ENCODE measurements at regions not wholly inside any gene's neighbourhood (a gene's known extent, or its start where the extent isn't known, plus 50 kb on each side); places are given as distances from the start of the nearest gene placed in this dataset.

- no peak for DNase-seq (ENCODE audit: low spot score)
These were observed 268.7 kb downstream of the ALG10 start for GRCh38 chr12:34291001-34291400.

- DNase-seq (ENCODE audit: low spot score) = no peak
These were observed 269.2 kb downstream of the ALG10 start for GRCh38 chr12:34291426-34291901.

- no peak for DNase-seq (ENCODE audit: low spot score)
These were observed 270.7 kb downstream of the ALG10 start for GRCh38 chr12:34292736-34293625.

DNA sequence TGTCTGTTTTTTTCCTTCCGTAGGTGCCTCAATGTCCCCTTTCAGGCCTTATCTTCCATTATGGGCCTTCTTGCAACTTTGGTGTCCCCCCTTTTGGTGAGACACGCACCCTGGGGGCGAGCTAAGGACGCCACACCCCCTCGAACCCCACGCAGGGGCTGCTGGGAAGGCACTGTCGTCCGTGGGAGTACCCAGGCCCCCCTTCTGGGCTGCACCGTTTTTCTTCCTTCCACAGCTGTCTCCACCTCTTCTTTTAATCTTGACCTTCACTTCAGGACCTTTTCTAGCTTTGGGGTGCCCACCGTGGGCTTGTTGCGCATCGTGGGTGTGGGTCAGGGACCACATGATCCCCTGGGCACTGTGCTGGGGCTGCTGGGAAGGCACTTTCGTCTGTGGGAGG lies 271.8 kb downstream of the ALG10 start:
- no peak for DNase-seq (ENCODE audit: low spot score)

DNA sequence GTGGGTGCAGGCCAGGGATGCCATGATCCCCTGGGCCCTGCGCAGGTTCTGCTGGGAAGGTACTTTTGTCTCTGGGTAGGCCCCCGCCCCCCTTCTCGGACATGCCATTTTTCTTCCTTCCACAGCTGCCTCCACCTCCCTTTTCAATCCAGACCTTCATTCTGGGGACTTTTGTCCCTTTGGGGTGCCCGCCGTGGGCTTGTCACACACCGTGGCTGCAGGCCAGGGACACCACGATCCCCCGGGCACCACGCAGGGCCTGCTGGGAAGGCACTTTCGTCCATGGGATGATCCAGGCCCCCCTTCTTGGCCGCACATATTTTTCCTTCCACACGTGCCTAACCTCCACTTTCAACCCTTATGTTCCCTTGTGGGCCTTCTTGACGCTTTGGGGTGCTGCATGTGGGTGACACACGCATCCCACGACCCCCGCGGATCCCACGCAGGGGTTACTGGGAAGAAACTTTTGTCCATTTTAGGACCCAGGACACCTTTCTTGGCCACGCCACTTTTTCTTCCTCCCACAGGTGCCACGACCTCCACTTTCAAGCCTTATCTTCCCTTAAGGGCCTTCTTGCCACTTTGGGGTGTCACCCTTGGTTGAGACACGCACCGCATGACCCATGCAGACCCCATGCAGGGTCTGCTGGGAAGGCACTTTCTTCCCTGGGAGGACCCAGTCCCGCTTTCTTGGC lies 272.5 kb downstream of the ALG10 start:
- DNase-seq (ENCODE audit: low spot score) = no peak

DNA sequence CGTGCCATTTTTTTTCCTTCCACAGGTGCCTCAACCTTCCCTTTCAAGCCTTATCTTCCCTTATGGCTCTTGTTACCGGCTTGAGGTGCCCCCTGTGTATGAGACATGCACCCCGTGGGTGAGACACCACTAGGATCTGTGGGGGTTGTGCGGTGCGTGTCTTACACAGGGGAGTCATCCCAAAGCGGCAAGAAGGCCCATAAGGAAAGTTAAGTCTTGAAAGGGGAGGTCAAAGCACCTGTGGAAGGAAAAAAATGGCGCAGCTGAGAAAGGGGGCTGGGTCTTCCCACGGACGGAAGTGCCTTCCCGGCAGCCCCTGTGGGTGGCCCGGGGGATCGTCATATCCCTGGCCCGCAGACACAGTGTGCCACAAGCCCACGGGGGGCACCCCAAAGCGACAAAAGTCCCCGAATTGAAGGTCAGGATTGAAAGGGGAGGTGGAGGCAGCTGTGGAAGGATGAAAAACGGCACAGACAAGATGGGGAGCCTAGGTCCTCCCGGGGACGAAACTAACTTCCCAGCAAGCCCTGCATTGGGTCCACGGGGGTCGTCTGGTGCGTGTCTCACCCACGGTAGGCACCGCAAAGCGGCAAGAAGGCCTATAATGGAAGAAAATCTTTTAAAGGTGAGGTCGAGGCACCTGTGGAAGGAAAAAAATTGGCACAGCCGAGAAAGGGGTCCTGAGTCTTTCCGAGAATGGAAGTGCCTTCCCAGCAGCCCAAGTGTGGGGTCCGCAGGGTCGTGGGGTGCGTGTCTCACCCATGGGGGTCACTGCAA lies 273.3 kb downstream of the ALG10 start:
- DNase-seq (ENCODE audit: low spot score) = no peak

DNA sequence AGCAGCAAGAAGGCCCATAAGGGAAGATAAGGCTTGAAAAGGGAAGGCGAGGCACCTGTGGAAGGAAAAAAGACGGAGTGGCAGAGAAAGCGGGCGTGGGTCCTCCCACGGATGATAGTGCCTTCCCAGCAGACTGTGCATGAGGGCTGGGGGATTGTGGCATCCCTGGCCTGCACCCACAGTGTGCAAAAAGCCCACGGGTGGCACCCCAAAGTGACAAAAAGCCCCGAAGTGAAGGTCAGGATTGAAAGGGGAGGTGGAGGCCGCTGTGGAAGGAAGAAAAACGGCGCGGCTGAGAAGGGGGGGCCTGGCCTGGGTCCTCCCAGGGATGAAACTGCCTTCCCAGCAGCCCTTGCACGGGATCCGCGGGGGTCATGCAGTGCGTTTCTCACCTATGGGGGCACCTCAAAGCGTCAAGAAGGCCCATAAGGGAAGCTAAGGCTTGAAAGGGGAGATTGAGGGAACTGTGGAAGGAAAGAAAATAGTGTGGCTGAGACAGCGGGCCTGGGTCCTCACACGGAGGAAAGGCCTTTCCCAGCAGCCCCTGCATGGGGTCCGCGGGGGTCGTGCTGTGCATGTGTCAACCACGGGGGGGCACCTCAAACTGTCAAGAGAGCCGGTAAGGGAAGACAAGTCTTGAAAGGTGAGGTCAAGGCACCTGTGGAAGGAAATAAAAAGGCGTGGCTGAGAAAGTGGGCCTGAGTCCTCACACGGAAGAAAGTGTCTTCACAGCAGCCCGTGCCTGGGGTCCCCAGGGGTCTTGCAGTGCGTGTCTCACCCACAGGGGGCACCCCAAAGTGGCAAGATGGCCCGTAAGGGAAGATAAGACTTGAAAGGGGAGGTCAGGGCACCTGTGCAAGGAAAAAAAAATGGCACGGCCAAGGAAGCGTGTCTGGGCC lies 274.1 kb downstream of the ALG10 start:
- DNase-seq (ENCODE audit: low spot score) = no peak

- DNase-seq (ENCODE audit: low spot score) = no peak
These were observed 275.0 kb downstream of the ALG10 start for GRCh38 chr12:34297126-34297789.

DNA sequence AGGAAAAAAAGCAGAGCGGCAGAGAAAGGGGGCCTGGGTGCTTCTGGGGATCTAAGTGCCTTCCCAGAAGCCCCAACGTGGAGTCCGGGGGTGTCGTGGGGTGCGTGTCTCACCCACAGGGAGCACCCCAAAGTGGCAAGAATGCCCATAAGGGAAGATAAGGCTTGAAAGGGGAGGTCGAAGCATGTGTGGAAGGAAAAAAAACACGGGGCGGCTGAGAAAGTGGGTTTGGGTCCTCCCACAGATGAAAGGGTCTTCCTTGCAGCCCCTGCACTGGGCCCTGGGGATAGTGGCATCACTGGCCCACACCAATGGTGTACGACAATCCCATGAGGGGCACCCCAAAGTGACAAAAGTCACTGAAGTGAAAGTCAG lies 275.5 kb downstream of the ALG10 start:
- no peak for DNase-seq (ENCODE audit: low spot score)

DNA sequence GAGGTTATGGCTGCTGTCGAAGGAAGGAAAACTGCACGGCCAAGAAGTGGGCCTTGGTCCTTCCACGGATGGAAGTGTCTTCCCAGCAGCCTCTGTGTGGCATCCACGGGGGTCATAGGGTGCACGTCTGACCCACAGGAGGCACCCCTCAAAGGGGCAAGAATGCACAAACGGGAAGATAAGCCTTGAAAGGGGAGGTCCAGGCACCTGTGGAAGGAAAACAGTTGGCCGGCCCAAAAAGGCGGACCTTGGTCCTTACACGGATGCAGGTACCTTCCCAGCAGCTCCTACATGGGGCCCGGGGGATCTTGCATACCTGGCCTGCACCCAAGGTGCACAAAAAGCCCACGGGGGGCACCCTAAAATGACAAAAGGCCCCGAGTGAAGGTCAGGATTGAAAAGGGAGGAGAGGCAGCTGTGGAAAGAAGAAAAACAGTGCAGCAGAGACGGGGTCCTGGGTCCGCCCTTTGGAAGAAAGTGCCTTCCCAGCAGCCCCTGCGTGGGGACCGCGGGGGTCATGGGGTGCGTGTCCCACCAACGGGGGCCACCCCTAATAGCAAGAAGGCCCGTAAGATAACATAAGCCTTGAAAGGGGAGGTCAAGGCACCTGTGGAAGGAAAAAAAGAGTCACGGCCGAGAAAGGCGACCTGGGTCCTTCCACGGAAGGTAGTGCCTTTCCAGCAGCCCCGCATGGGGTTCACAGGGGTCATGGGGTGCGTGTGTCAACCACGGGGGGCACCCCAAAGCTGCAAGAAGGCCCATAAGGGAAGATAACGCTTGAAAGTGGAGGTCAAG lies 276.1 kb downstream of the ALG10 start:
- DNase-seq (ENCODE audit: low spot score) = no peak

DNA sequence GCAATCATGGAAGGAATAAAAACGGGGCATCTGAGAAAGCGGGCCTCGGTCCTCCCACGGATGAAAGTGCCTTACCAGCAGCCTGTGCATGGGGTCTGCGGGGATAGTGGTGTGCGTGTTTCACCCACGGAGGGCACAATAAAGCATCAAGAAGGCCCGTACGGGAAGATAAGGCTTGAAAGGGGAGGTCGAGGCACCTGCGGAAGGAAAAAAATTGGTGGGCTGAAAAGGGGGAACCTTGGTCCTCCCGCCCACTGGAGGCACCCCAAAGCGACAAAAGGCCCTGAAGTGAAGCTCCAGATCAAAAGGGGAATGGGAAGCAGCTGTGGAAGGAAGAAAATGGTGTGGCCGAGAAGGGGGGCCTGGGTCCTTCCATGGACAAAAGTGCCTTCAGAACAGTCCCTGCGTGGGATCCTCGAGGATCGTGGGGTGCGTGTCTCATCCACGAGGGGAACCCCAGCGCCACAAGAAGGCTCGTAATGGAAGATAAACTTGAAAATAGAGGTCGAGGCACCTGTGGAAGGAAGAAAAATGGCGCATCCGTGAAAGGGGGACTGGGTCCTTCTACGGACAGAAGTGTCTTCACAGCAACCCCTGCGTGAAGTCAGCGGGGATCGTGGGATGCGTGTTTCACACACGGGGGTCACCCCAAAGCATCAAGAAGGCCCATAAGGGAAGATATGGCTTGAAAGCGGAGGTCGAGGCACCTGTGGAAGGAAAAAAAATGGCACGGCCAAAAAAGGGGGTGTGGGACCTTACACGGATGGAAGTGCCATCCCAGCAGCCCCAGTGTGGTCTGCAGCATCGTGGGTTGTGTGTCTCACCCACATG lies 276.9 kb downstream of the ALG10 start:
- no peak for DNase-seq (ENCODE audit: low spot score)

DNA sequence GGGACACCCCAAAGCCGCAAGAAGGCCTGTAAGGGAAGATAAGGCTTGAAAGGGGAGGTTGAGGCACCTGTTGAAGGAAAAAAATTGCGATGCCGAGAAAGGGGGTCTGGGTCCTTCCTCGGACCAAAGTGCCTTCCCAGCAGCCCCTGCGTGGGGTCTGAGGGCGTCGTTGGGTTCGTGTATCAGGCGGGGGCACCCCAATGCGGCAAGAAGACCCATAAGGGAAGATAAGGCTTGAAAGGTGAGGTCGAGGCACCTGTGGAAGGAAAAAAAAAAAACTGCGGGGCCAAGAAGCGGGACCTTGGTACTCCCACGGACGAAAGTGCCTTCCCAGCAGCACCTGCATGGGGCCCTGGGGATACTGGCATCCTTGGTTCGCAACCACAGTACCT lies 277.5 kb downstream of the ALG10 start:
- DNase-seq (ENCODE audit: low spot score) = no peak

DNA sequence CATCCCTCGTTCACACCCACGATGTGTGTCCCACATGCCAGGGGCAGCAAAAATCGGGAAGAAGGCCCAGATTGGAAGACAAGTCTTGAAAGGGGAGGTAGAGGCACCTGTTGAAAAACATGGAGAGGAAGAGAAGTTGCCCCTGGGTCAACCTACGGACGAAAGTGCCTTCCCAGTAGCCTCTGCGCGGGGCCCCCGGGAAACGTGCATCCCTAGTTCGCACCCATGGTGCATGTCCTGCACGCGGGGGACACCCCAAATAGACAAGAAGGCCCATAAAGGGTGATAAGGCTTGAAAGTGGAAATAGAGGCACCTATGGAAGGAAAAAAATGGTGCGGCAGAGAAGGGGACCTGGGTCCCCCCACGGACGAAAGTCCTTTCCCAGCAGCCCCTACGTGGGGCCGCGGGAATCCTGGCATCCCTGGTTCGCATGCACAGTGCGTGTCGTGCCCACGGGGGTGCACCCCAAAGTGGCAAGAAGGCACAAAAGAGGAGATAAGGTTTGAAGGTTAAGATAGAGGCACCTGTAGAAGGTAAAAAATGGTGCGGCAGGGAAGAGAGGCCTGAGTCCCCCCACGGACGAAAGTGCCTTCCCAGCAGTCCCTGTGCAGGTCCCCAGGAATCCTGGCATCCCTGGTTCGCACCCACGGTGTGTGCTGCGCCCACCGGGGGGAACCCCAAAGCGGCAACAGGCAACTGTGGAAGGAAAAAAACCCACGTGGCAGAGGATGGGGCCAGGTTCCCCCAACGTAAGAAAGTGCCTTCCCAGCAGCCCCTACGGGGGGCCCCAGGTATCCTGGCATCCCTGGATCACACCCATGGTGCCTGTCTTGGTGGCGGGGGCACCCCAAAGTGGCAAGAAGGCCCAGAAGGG lies 278.3 kb downstream of the ALG10 start:
- no peak for DNase-seq (ENCODE audit: low spot score)

GRCh38 chr12:34301251-34302130 lies 279.2 kb downstream of the ALG10 start:
- no peak for DNase-seq (ENCODE audit: low spot score)

- no peak for DNase-seq (ENCODE audit: low spot score)
These were observed 280.0 kb downstream of the ALG10 start for GRCh38 chr12:34302131-34302885.

DNA sequence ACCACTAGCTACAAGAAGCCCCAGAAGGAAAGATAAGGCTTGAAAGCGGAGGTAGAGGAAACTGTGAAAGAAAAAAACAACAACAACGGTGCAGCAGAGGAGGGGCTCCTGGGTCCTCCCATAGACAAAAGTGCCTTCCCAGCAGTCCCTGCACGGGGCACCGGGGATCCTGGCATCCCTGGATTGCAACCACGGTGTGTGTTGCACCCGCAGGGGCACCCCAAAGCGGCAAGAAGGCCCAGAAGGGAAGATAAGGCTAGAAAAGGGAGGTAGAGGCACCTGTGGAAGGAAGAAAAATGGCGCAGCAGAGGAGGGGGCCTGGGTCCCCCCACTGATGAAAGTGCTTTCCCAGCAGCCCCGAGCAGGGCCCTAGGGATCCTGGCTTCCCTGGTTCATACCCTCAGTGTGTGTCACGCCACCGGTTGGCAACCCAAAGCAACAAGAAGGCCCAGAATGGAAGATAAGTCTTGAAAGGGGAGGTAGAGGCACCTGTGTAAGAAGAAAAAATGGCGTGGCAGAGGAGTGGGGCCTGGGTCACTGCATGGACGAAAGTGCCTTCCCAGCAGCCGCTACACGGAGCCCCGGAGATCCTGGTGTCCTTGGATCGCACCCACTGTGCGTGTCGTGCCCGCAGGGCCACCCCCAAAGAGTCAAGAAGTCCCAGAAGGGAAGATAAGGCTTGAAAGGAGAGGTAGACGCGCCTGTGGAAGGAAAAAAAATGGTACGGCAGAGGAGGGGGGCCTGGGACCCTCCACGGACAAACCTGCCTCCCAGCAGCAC lies 281.0 kb downstream of the ALG10 start:
- DNase-seq (ENCODE audit: low spot score) = no peak
